HG03558 (cell line): ENCODE measurements at regions not wholly inside any gene's neighbourhood (a gene's known extent, or its start where the extent isn't known, plus 50 kb on each side); places are given as distances from the start of the nearest gene placed in this dataset.
"Not testable (repeated sequence)": the region's sequence is repeated elsewhere in the genome, so short reads cannot be mapped to it uniquely, and the experiment has no call there.

Source experiments
- ATAC-seq: cut with Tn5 transposase; IDR thresholded peaks from one replicate; pipeline ENCODE4 v1.9.1; 2021; ENCODE audit warnings: moderate number of reproducible peaks; ENCODE audit not compliant: unreplicated experiment; ENCODE audit errors: extremely low read depth

DNA sequence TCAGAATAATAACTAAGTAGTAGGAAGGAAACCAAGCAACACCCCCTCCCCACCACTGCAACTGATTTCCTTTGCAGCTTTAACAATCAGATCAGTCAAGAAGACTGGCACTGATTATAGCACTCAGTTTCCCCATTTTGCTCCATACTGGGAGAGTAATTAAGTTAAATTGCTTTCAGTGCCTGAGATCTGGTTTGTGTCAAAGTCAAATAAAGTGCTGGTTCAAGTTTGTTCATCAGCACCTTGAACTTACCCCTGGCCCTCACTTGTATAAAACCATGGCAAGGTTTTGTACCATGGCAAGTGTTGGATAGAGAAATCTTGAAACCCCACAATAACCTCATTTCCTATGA, 290.2 kb upstream of the SEMA6A start:
- ATAC-seq: no peak

DNA sequence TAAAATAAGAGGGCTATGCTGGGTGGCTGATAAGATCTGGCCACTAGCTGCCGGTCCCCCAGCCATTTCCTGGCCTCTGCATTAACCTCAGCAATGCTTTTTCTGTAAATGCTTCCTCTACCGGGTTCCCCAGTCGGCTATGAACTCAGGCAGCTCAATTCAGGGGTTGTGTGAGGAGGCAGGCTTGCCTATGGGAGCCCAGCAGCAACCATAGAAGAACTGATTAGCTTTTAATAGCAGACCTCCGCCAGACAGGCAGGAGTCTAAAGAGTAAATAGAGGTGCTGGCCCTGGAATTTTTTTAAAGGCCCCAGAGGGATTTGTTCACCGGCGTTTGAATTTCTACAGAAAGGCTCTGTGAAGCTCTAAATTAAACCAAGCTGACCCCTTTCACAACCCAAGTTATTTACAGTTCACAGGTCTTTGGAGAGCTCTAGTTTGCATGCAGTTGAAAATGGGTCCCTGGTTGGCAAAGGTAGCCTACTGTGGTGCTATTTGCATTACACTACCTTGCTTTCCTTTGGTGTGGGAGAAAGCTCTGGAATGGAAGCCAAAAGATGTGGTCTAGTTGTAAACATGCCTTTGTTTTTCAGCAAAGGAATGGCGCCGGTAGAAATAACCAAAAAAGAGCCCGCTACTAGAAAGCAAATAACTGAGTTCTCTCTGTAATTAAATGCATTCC, 289.7 kb upstream of the SEMA6A start:
- no peak for ATAC-seq

DNA sequence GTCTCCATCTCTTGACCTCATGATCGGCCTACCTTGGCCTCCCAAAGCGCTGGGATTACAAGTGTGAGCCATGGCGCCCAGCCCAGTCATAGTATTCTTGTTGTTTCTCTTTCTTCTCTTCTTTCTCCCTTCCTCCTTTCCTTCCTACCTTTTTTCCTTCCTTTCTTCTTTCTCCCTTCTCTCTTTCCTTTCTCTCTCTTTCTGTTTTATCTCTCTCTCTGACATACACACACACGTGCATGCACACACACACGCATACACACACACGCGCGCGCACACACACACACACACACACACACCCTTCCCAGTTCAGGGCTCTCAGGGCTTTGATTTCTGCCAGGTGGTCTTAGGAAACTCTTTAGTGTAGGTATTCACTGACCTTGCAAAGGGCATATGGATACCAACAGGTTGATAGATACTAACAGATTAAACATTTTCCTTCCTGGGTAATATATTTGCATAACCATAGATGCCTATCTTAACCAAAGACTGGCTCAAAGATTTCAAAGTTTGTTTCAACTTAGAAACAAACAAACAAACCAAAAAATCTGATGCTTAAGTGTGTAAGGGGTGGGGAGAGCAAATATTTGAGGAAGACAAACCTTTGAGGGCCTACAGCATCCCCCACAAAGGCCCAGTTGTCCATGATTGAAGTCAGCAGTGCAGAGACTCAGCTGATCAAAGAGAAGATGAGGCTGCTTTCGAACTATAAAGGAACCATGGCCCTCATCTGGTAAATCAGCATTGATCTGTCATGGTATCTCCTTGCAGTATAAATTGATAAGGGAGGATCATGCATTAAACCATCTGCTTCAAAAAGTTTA, 288.2 kb upstream of the SEMA6A start:
- no peak for ATAC-seq

GRCh38 chr5:116861666-116862065, 287.0 kb upstream of the SEMA6A start:
- no peak for ATAC-seq

- ATAC-seq: no peak
These were observed 286.5 kb upstream of the SEMA6A start for GRCh38 chr5:116861097-116861496.

- ATAC-seq: no peak
These were observed 285.2 kb upstream of the SEMA6A start for GRCh38 chr5:116859666-116860320.

GRCh38 chr5:116858705-116859333, 284.2 kb upstream of the SEMA6A start:
- ATAC-seq: no peak

DNA sequence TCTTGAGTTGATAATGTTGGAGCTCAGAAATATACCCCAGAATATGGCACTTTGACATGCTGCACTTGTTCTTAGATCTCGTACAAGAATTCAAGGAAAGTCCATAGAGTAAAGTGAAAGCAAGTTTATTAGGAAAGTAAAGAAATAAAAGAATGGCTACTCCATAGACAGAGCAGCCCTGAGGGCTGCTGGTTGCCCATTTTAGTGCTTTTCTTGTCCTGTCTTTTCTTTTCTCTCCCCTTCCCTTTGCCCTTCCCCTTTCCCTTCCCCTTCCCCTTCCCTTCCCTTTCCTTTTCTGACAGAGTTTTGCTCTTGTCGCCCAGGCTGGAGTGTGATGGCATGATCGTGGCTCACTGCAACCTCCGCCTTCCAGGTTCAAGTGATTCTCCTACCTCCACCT, 283.4 kb upstream of the SEMA6A start:
- ATAC-seq: not testable (repeated sequence)

DNA sequence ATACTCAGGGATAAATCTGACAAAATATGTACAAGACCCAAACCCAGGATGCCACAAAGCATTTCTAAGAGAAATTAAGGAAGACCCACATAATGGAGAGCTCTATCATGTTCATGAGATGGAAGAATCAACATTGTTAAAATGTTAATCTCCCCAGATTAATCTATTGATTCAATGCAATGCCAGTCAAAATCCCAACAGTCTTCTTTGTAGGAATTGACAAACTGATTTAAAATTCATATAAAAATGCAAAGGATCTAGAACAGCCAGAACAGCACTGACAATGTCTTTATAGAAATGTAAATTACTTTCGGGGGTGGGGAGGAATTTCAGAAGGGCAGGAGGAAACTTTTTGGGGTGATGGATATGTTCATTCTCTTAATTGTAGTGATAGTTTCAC, 281.6 kb upstream of the SEMA6A start:
- no peak for ATAC-seq

DNA sequence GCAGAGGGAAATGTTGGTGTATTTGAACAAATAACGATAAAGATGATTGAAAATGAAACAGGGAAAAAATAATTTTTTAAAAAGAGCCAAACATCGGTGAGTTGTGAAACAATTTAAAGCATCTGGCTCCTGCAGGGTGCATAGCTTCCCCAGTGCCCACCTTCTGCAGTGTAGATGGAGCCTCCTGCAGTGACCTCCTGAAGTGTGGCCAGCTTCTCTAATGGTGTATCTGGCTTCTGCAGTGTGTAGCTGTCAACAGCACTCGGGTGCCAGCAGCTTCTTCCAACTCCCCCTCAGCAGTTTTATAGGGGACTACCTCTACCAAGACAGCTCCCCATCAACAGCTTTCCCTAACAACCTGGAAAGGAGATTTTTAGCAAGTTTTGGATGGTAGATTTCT, 279.4 kb upstream of the SEMA6A start:
- no peak for ATAC-seq

DNA sequence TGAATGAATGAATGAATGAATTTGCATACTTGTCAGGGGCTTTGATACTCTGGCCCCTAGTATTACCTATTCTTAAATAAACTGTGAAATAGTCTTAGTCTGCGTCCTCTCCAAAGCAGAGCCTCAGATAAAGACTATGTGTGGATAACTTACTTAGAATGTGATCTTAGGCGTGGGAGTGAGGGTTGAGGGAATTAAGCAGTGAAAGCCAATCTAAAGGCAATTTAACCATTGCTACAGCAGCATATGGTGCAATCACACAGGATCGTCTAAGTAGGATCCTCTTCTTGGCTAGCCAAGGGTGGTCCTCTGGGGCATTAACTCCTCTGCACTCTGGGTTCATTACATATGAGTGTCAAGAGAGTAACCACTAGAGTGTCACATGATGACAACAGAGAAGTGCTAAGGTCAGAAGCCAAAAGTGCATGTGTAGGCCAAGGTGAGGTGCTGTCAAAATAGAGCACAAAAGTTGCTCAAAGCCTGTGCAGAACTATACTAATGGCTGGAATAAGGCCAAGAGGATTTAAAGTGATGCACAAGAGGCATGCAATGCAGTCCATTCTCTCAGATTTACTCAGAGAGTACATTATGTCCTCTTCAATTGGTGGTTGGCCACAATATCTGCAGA, 274.4 kb upstream of the SEMA6A start:
- ATAC-seq: no peak

DNA sequence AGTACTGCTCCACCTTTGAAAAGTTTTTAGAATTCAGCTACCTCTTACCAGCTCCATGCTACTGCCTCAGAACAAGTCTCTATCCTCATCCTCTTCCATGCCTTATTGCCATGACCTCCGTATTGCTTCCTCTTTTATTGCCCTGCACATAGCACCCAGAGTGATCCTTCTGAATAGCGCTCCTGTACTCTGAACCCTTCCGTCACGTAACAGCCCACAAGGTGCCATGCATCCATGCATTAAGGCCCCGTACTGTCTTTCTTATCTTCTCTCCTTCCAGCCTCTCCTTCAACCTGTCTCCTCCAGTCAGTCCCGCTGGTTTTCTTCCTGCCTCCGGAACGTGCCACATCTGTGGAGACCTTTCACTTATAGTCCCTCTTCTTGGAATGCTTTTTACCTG, 273.3 kb upstream of the SEMA6A start:
- no peak for ATAC-seq

DNA sequence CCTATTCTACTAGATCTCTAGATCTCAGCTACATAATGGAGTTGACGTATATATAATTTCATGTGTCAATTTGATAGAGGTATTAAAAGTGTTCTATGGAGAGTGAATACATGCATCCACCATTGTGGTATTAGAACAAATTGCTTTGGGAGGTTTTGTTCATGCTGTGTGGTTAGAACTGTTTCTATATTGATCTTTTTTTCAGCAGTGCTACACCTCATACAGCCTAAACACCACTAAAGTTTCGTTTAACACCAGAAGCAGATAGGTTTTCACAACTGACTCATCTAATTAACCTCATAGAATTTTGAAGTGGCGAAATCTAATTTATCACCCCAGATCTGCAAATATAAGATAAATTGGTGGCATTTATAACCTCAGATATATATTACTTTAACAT, 269.4 kb upstream of the SEMA6A start:
- no peak for ATAC-seq

DNA sequence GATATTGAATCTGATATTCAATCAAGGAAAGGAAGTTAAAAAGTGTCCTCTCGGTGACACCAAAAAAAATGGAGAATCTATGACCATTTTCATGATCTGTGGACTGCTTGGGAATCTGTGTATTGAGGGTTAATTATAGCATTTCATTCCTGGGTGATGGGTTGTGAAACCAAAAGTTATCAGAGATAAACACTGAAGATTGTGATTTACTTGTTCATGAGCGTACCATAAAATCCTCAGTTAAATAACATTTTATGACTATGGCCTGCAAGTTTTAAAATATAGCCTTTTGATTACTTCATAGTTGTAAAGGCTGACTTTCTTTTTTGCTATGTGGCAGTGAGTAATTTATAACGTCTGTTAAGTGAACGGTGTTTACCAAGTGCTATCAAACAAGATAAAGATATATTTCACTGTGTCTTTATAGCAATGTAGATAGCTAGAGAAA, 267.9 kb upstream of the SEMA6A start:
- ATAC-seq: no peak

DNA sequence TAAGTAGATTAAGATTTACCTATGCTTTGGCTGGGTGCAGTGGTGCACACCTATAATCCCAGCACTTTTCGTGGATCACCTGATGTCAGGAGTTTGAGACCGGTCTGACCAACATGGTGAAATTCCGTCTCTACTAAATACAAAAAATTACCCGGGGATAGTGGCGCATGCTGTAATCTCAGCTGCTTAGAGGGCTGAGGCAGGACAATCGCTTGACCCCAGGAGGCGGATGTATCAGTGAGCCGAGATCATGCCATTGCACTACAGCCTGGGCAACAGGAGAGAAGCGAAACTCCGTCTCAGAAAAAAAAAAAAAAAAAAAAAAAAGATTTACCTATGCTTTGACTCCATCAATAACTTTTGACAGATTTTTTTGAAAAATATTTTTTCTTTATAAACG, 267.1 kb upstream of the SEMA6A start:
- ATAC-seq: no peak

GRCh38 chr5:116838011-116838536, 263.5 kb upstream of the SEMA6A start:
- ATAC-seq: no peak

GRCh38 chr5:116834796-116835515, 260.3 kb upstream of the SEMA6A start:
- no peak for ATAC-seq

- no peak for ATAC-seq
These were observed 255.5 kb upstream of the SEMA6A start for GRCh38 chr5:116830079-116830478.

- ATAC-seq: no peak
These were observed 252.5 kb upstream of the SEMA6A start for GRCh38 chr5:116827078-116827477.

DNA sequence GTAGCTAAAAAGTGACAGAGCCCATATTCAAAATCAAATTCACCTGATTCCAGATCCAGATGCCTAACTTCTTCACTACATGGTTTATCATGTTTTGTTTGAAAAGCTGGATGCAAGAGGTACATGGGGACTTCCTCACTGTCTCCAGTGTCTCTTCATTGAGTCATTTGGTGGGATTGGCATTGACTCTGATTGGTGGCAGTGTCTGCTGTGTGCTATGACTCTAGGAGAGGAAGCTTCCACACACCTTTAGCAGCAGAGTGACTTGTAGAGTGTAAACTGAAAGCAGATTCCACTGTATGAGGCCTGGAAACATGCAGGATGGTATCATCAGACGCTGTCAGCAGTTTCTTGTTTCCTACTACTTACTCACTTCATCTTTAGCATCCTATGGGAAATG, 250.9 kb upstream of the SEMA6A start:
- ATAC-seq: no peak
